GM18951 (cell line): ENCODE measurements at regions not wholly inside any gene's neighbourhood (a gene's known extent, or its start where the extent isn't known, plus 50 kb on each side); places are given as distances from the start of the nearest gene placed in this dataset.

Source experiments
- POLR2A ChIP-seq: IDR thresholded peaks from 4 replicates; pipeline ENCODE4 v1.6.1; 2011; ENCODE audit warnings: mild to moderate bottlenecking; ENCODE audit not compliant: insufficient read length, insufficient read depth; ENCODE audit errors: extremely low read depth
- in situ Hi-C: fragments of 300-500 bp; cut with MboI; formaldehyde crosslinking; loops from one replicate; pipeline ENCODE4 v1.12.0; 2022; ENCODE audit warnings: low sequenced_read_pairs, mixed read lengths, inconsistent platforms; ENCODE audit not compliant: unreplicated experiment

GRCh38 chr20:60494476-60494875 is 536.3 kb downstream of the CDH26 start:
- in situ Hi-C loops: no loop called here
- TF ChIP-seq POLR2A: no peak

- TF ChIP-seq POLR2A: no peak
- in situ Hi-C loops: no loop called here
Measured at GRCh38 chr20:60497298-60498035, 539.2 kb downstream of the CDH26 start.

- TF ChIP-seq POLR2A: no peak
- in situ Hi-C loops: no loop called here
Measured at GRCh38 chr20:60500038-60500701, 541.9 kb downstream of the CDH26 start.

- in situ Hi-C loops: no loop called here
- no peak for TF ChIP-seq POLR2A
Measured at GRCh38 chr20:60501048-60501447, 542.8 kb downstream of the CDH26 start.

- in situ Hi-C loops: no loop called here
- no peak for TF ChIP-seq POLR2A
Measured at GRCh38 chr20:60502881-60503280, 544.7 kb downstream of the CDH26 start.

- no peak for TF ChIP-seq POLR2A
- in situ Hi-C loops: no loop called here
Measured at GRCh38 chr20:60505423-60505822, 547.2 kb downstream of the CDH26 start.

GRCh38 chr20:60506061-60506460 is 547.8 kb downstream of the CDH26 start:
- in situ Hi-C loops: no loop called here
- TF ChIP-seq POLR2A: no peak

- TF ChIP-seq POLR2A: no peak
- in situ Hi-C loops: no loop called here
Measured at GRCh38 chr20:60507087-60507694, 549.0 kb downstream of the CDH26 start.

GRCh38 chr20:60509407-60509806 is 551.2 kb downstream of the CDH26 start:
- no peak for TF ChIP-seq POLR2A
- in situ Hi-C loops: no loop called here

- TF ChIP-seq POLR2A: no peak
- in situ Hi-C loops: no loop called here
Measured at GRCh38 chr20:60510356-60510755, 552.1 kb downstream of the CDH26 start.

- in situ Hi-C loops: no loop called here
- TF ChIP-seq POLR2A: no peak
Measured at GRCh38 chr20:60512443-60512842, 554.2 kb downstream of the CDH26 start.

- in situ Hi-C loops: no loop called here
- no peak for TF ChIP-seq POLR2A
Measured at GRCh38 chr20:60513141-60513540, 554.9 kb downstream of the CDH26 start.

GRCh38 chr20:60516442-60516841 is 558.2 kb downstream of the CDH26 start:
- TF ChIP-seq POLR2A: no peak
- in situ Hi-C loops: no loop called here

- in situ Hi-C loops: no loop called here
- no peak for TF ChIP-seq POLR2A
Measured at GRCh38 chr20:60518022-60518421, 559.8 kb downstream of the CDH26 start.
